Ishikawa (cell line): ENCODE measurements at regions not wholly inside any gene's neighbourhood (a gene's known extent, or its start where the extent isn't known, plus 50 kb on each side); places are given as distances from the start of the nearest gene placed in this dataset.

Source experiments
- CEBPB ChIP-seq: IDR thresholded peaks from 2 replicates; pipeline ENCODE4 v1.6.1; 2012
- CREB1 ChIP-seq: IDR thresholded peaks from 2 replicates; pipeline ENCODE4 v1.6.1; 2012; ENCODE audit warnings: low read depth
- EGR1 ChIP-seq: IDR thresholded peaks from 2 replicates; pipeline ENCODE4 v1.6.1; 2012
- EP300 ChIP-seq: IDR thresholded peaks from 2 replicates; pipeline ENCODE4 v1.6.1; 2012; ENCODE audit warnings: borderline replicate concordance
- FOXM1 ChIP-seq: IDR thresholded peaks from 2 replicates; pipeline ENCODE4 v1.6.1; 2012; ENCODE audit warnings: low read depth, borderline replicate concordance
- MAX ChIP-seq: IDR thresholded peaks from 2 replicates; pipeline ENCODE4 v1.6.1; 2012
- NFIC ChIP-seq: IDR thresholded peaks from 2 replicates; pipeline ENCODE4 v1.6.1; 2012
- RAD21 ChIP-seq: IDR thresholded peaks from 2 replicates; pipeline ENCODE4 v1.6.1; 2012; ENCODE audit warnings: low read depth
- REST ChIP-seq: IDR thresholded peaks from 2 replicates; pipeline ENCODE4 v1.6.1; 2012; ENCODE audit warnings: low read depth, mild to moderate bottlenecking
- TAF1 ChIP-seq: IDR thresholded peaks from 2 replicates; pipeline ENCODE4 v1.6.1; 2012; ENCODE audit warnings: low read depth, mild to moderate bottlenecking
- TCF12 ChIP-seq: IDR thresholded peaks from 2 replicates; pipeline ENCODE4 v1.6.1; 2012; ENCODE audit warnings: low read depth
- USF1 ChIP-seq: IDR thresholded peaks from 2 replicates; pipeline ENCODE4 v1.6.1; 2012
- YY1 ChIP-seq: IDR thresholded peaks from 2 replicates; pipeline ENCODE4 v1.6.1; 2012; ENCODE audit warnings: low read depth
- ZBTB7A ChIP-seq: IDR thresholded peaks from 2 replicates; pipeline ENCODE4 v1.6.1; 2012; ENCODE audit warnings: low read depth

GRCh38 chr4:147334478-147334877, 146.4 kb upstream of the EDNRA start:
- TF ChIP-seq RAD21 = no peak
- no peak for TF ChIP-seq EP300
- TF ChIP-seq NFIC = no peak
- TF ChIP-seq EGR1 = no peak
- TF ChIP-seq YY1 = no peak
- TF ChIP-seq USF1 = no peak
- TF ChIP-seq MAX = no peak
- no peak for TF ChIP-seq REST
- TF ChIP-seq CREB1 = no peak
- no peak for TF ChIP-seq TCF12
- TF ChIP-seq TAF1 = no peak
- TF ChIP-seq FOXM1 = no peak
- TF ChIP-seq CEBPB = no peak
- no peak for TF ChIP-seq ZBTB7A
